Astrocyte of the spinal cord (primary cell): ENCODE measurements at regions not wholly inside any gene's neighbourhood (a gene's known extent, or its start where the extent isn't known, plus 50 kb on each side); places are given as distances from the start of the nearest gene placed in this dataset.

Experiments used
- DNase-seq: peaks from one replicate; pipeline ENCODE4 v3.0.0; 2011; ENCODE audit warnings: low read depth, low spot score
- H3K4me3 ChIP-seq: 2 replicates; pipeline ENCODE4 v1.5.1; 2011; ENCODE audit warnings: low read depth, mild to moderate bottlenecking, low read length, moderate library complexity
- CTCF ChIP-seq: IDR thresholded peaks from 2 replicates; pipeline ENCODE4 v1.5.1; 2012; ENCODE audit warnings: low read depth, mild to moderate bottlenecking, low read length, inconsistent platforms
- in situ Hi-C: cut with HindIII; loops from 2 replicates; pipeline ENCODE4 v1.10.0; 2017; ENCODE audit warnings: low sequenced_read_pairs

GRCh38 chr2:201966691-201967438, 66.8 kb upstream of the FZD7 start:
- no peak for DNase-seq
- in situ Hi-C loops, result no loop called here
- H3K4me3 ChIP-seq, result no peak overlapping the region
- no peak for TF ChIP-seq CTCF

- TF ChIP-seq CTCF, result no peak
- in situ Hi-C loops, result no loop called here
- H3K4me3 ChIP-seq, result no peak overlapping the region
- no peak for DNase-seq
These were observed 65.6 kb upstream of the FZD7 start for GRCh38 chr2:201968050-201968449.

- H3K4me3 ChIP-seq, result no peak overlapping the region
These were observed 65.2 kb upstream of the FZD7 start for GRCh38 chr2:201968476-201968875.

GRCh38 chr2:201969241-201969937, 64.3 kb upstream of the FZD7 start:
- no peak for DNase-seq
- TF ChIP-seq CTCF, result no peak
- no peak overlapping the region for H3K4me3 ChIP-seq
- in situ Hi-C loops, result no loop called here

More at GRCh38 chr2:201968476-201968875, 65.2 kb upstream of the FZD7 start:
- in situ Hi-C loops, result no loop called here
- DNase-seq, result no peak
- TF ChIP-seq CTCF, result no peak

- no peak for TF ChIP-seq CTCF
- in situ Hi-C loops, result no loop called here
- H3K4me3 ChIP-seq, result no peak overlapping the region
- peak; percentile 84 for DNase-seq
These were observed 63.5 kb upstream of the FZD7 start for GRCh38 chr2:201969938-201970785.

GRCh38 chr2:201970786-201971108, 62.9 kb upstream of the FZD7 start:
- DNase-seq, result no peak
- in situ Hi-C loops, result no loop called here
- TF ChIP-seq CTCF, result no peak
- H3K4me3 ChIP-seq, result no peak overlapping the region
